GM19467 (cell line): ENCODE measurements at regions not wholly inside any gene's neighbourhood (a gene's known extent, or its start where the extent isn't known, plus 50 kb on each side); places are given as distances from the start of the nearest gene placed in this dataset.

Experiments
- ATAC-seq: cut with Tn5 transposase; IDR thresholded peaks from one replicate; pipeline ENCODE4 v1.9.1; 2021; ENCODE audit warnings: mild to moderate bottlenecking, moderate library complexity; ENCODE audit not compliant: unreplicated experiment

DNA sequence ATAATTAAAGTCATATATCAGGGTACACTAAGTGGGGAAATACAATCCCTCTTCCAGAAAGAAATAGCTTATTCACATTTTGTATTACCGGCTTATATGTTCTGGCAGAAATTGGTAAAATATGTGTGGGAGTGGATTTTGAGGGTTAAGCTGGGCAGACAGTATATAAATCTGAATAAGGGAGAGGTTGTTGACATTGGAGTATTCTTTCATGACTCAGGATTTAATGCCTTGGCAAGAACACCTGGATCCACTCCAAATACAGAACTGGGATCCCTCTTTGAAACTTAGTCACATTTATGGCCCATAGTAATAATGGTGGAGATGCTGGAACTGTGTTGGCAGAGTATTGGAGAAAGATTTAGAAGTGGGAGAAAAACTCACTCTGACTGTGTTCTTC, 54.3 kb upstream of the TET2 start:
- no peak for ATAC-seq

DNA sequence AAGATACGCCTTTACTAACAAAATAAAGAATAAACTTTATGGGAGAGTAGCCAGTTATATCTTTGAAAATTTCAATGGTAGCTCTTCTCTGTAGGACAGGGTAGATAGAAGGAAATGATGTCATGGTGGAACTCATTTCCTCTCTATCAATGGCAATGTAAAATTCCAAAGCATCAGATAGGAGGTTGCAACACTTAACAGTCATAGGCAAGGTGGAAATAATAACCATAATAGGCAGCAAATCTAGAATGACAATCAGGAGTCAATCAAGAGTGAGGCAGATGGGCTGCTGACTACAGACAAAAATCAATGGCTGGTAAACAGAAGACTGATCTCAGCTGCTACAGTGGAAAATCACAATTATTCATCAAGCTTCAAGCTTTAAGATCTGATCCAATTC, 53.9 kb upstream of the TET2 start:
- ATAC-seq, result no peak

DNA sequence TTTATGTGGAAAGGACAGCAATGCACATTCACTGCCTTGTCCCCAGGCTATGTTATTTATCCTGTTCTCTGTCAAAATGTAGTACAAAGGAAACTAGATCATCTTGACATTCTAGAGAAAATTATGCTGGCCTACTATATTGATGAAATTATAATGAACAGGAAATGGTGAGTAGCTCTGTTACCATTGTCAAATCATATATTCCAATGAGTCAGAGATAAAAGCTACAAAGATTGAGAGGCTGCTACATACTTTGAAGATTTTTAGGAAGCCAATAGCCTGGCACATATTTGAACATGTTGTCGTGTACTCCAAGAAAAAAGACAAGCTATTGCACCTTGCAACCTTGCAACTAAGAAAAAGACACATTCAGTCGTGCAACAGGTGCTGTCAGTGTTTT, 52.7 kb upstream of the TET2 start:
- no peak for ATAC-seq
